HepG2 (cell line): ENCODE measurements at regions not wholly inside any gene's neighbourhood (a gene's known extent, or its start where the extent isn't known, plus 50 kb on each side); places are given as distances from the start of the nearest gene placed in this dataset.

ENCODE experiments used
- ATAC-seq: fragments of 200-7000 bp; cut with Tn5 transposase; 3 replicates; pipeline ENCODE4 v1.9.1; 2020; ENCODE audit warnings: mild to moderate bottlenecking, moderate library complexity
- BruUV-seq: library from RNA; stranded (reverse); fragments of 400-500 nt; replicated peaks from 2 replicates; lab custom pipeline; 2021; lab: Mats Ljungman, UMichigan
- CTCF ChIA-PET: fragments of 300-600 bp; formaldehyde crosslinking; extraction: SDS; loops from one replicate; lab custom pipeline; 2021; ENCODE audit warnings: low total read pairs, inconsistent platforms, low intra/inter-chr PET ratio; lab: Yijun Ruan, JAX
- POLR2A ChIA-PET: fragments of 350-600 bp; sonication (Branson Sonifier 250); formaldehyde crosslinking; loops from one replicate; lab custom pipeline; 2020; ENCODE audit warnings: antibody characterized with exemption, inconsistent platforms; lab: Yijun Ruan, JAX
- DNase-seq: peaks from one replicate; pipeline ENCODE4 v3.0.0-alpha.2; 2015; ENCODE audit warnings: low spot score
- FAIRE-seq: peaks from 3 replicates; lab custom pipeline; 2011; peaks lifted over from hg19 to GRCh38; lab: Jason Lieb, UNC
- H2AFZ ChIP-seq: one replicate; pipeline ENCODE4 v1.6.1; 2011; ENCODE audit warnings: low read length, inconsistent platforms
- H3K27ac ChIP-seq: fragments of 300-600 bp; 3 replicates; pipeline ENCODE4 v1.8.0; 2011; ENCODE audit warnings: mixed run types, mild to moderate bottlenecking, mixed read lengths, low read length, inconsistent platforms; ENCODE audit not compliant: insufficient read depth; ENCODE audit errors: extremely low read length
- H3K27me3 ChIP-seq, 2 experiments: fragments of 200-600 bp in 1 of 2; 2 replicates in 1 of 2; 3 replicates in 1 of 2; pipeline versions ENCODE4 v1.6.0 to v1.8.0; 2011; ENCODE audit warnings: low read length in 2 of 2, mild to moderate bottlenecking in 2 of 2, moderate library complexity in 2 of 2, inconsistent platforms in 1 of 2; ENCODE audit not compliant: insufficient read depth in 2 of 2, control insufficient read depth in 1 of 2
- H3K36me3 ChIP-seq, 2 experiments: fragments of 200-600 bp in 1 of 2; replicated peaks in 1 of 2; 2 replicates in 1 of 2; 3 replicates in 1 of 2; pipeline versions ENCODE4 v1.5.1 to v1.8.0; 2011; ENCODE audit warnings: low read length in 2 of 2, inconsistent platforms in 1 of 2; ENCODE audit not compliant: insufficient read depth in 2 of 2, control insufficient read depth in 1 of 2
- H3K4me1 ChIP-seq: 2 replicates; pipeline ENCODE4 v1.5.1; 2012; ENCODE audit warnings: low read length, inconsistent platforms; ENCODE audit not compliant: insufficient read depth
- H3K4me2 ChIP-seq: 2 replicates; pipeline ENCODE4 v1.6.0; 2011; ENCODE audit warnings: low read depth, low read length, inconsistent platforms
- H3K4me3 ChIP-seq, 3 experiments: fragments of 200-600 bp in 1 of 3; sonication (generic), shearing (Covaris generic) in 1 of 3; replicated peaks in 1 of 3; 2 replicates each; pipeline ENCODE4 v1.5.1; 2011 to 2016; ENCODE audit warnings: low read length in 3 of 3, inconsistent platforms in 2 of 3, low read depth in 2 of 3, mild to moderate bottlenecking in 2 of 3, control low read depth in 1 of 3, mixed read lengths in 1 of 3; ENCODE audit not compliant: insufficient read depth in 1 of 3
- H3K79me2 ChIP-seq: one replicate; pipeline ENCODE4 v1.6.1; 2011; ENCODE audit warnings: low read length, inconsistent platforms; ENCODE audit not compliant: insufficient read depth
- H3K9ac ChIP-seq: 2 replicates; pipeline ENCODE4 v1.6.0; 2011; ENCODE audit warnings: mild to moderate bottlenecking, low read depth, low read length, inconsistent platforms; ENCODE audit not compliant: insufficient read depth
- H3K9me3 ChIP-seq: 2 replicates; pipeline ENCODE4 v1.5.1; 2012; ENCODE audit warnings: mild to moderate bottlenecking, low read length
- H4K20me1 ChIP-seq: 2 replicates; pipeline ENCODE4 v1.6.0; 2011; ENCODE audit warnings: inconsistent platforms, mild to moderate bottlenecking, low read length, moderate library complexity; ENCODE audit not compliant: insufficient read depth
- CREB3 ChIP-seq: sonication (generic); formaldehyde crosslinking; IDR thresholded peaks from 2 replicates; pipeline ENCODE4 v1.5.0; 2020; ENCODE audit warnings: missing genetic modification reagents
- GATAD1 ChIP-seq: IDR thresholded peaks from 2 replicates; pipeline ENCODE4 v1.6.1; 2016; ENCODE audit warnings: missing genetic modification reagents, missing compliant biosample characterization
- HNF4A ChIP-seq: sonication (generic); formaldehyde crosslinking; IDR thresholded peaks from 2 replicates; pipeline ENCODE4 v1.4.0; 2020; ENCODE audit warnings: missing genetic modification reagents
- MEIS2 ChIP-seq: sonication (generic); formaldehyde crosslinking; IDR thresholded peaks from 2 replicates; pipeline ENCODE4 v1.9.0; 2021; ENCODE audit warnings: mild to moderate bottlenecking, missing genetic modification reagents
- NFE2L2 ChIP-seq: fragments of 150-350 bp; IDR thresholded peaks from 2 replicates; pipeline ENCODE4 v1.6.1; 2014; ENCODE audit warnings: low read length
- NR2F6 ChIP-seq, 2 experiments: IDR thresholded peaks; 2 replicates each; pipeline ENCODE4 v1.6.1; 2016; ENCODE audit warnings: antibody characterized with exemption in 1 of 2, mild to moderate bottlenecking in 1 of 2
- PLRG1 ChIP-seq: fragments of 450-650 bp; conservative IDR thresholded peaks from 2 replicates; pipeline ENCODE4 v1.6.1; 2016
- SIX4 ChIP-seq: sonication (generic); formaldehyde crosslinking; IDR thresholded peaks from 2 replicates; pipeline ENCODE4 v1.4.0; 2020; ENCODE audit warnings: missing genetic modification reagents
- SOX5 ChIP-seq: IDR thresholded peaks from 2 replicates; pipeline ENCODE4 v1.6.1; 2016; ENCODE audit warnings: borderline replicate concordance
- TARDBP ChIP-seq: sonication (generic); formaldehyde crosslinking; IDR thresholded peaks from 2 replicates; pipeline ENCODE4 v1.8.0; 2022; ENCODE audit warnings: mild to moderate bottlenecking, missing genetic modification reagents
- ZNF460 ChIP-seq: sonication (generic); formaldehyde crosslinking; IDR thresholded peaks from 2 replicates; pipeline ENCODE4 v1.5.1; 2020; ENCODE audit warnings: missing genetic modification reagents, mild to moderate bottlenecking, borderline replicate concordance
- ZNF720 ChIP-seq: sonication (generic); formaldehyde crosslinking; IDR thresholded peaks from 2 replicates; pipeline ENCODE4 v1.4.0; 2020; ENCODE audit warnings: missing genetic modification reagents
- ZNF770 ChIP-seq: sonication (generic); formaldehyde crosslinking; IDR thresholded peaks from 2 replicates; pipeline ENCODE4 v1.5.0; 2020; ENCODE audit warnings: mild to moderate bottlenecking, missing genetic modification reagents
- WGBS: methylation state at CpG from one replicate; pipeline ENCODE4 v1.1.6; 2017; ENCODE audit warnings: low lambda C conversion rate; 5-methylcytosine and 5-hydroxymethylcytosine counted together
- in situ Hi-C: cut with HindIII; loops from 2 replicates; pipeline ENCODE4 v1.10.0; 2017; ENCODE audit warnings: low pct_unique_long_range_greater_than_20kb; ENCODE audit not compliant: extremely low pct_ligation_motif_present
- intact Hi-C: fragments of 100-400 bp; cut with micrococcal nuclease; formaldehyde crosslinking; loops from one replicate; pipeline ENCODE4 v1.10.0; 2022; ENCODE audit not compliant: unreplicated experiment
- TF ChIP-seq, protein P1 (sequence below), 2 experiments: sonication (generic) in 1 of 2; formaldehyde crosslinking in 1 of 2; IDR thresholded peaks; 2 replicates each; pipeline versions ENCODE4 v1.4.0 to v1.6.1; 2016 to 2020; ENCODE audit warnings: borderline replicate concordance in 1 of 2, low read depth in 1 of 2, mild to moderate bottlenecking in 1 of 2, missing genetic modification reagents in 1 of 2

DNA sequence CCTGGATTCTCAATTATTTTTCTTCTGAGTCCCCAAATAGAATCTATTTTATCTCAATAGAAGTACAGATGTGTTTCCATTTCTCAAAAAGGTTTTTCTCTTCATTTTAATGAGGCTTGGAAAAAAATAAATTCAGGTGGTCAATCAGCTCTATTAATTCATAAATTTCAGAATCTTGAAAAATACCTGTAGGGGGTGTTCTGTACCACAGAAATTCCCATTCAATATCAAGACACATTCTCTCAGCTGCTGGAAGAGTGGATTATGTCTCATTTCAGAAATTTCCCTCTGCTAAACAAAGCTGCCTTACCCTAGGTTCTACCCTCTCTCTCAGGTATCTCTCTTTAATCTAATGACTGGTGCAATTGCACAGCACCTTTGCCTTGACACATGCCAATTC, 1121.2 kb downstream of the SI start:
- Histone ChIP-seq H3K27me3 (no peaks in the 10 kb centered on the region), H3K79me2 (no peaks in the 10 kb centered on the region), H3K4me3 (no peak overlapping the region), H3K4me1 (no peaks in the 10 kb centered on the region), H3K4me2 (no peak overlapping the region), H3K9me3 (no peaks in the 10 kb centered on the region), H3K36me3 (no peaks in the 10 kb centered on the region), H4K20me1 (no peaks in the 10 kb centered on the region), H3K27ac (no peak overlapping the region)
- DNase-seq: no peak
- CTCF ChIA-PET: no interaction called here
- TF ChIP-seq TARDBP (CRISPR knock-in tag) (no peak), ZNF770 (CRISPR knock-in tag) (no peak), GATAD1 (no peak), PLRG1 (no peak), NFE2L2 (no peak), SIX4 (CRISPR knock-in tag) (no peak)
- TF ChIP-seq, all 625 proteins: peak for 0
- BruUV-seq: no TSS peak
- POLR2A ChIA-PET: no interaction called here
- Histone ChIP-seq H3K9ac (no peak overlapping the region), H2AFZ (no peak overlapping the region)
- no peak for ATAC-seq
- no peak for FAIRE-seq
- in situ Hi-C loops (no loop called here), intact Hi-C loops (no loop called here)

GRCh38 chr3:163953526-163953925, 1124.8 kb downstream of the SI start:
- Histone ChIP-seq H3K4me2 (no peak overlapping the region), H2AFZ (no peak overlapping the region), H3K9ac (no peak overlapping the region), H4K20me1 (no peaks in the 10 kb centered on the region), H3K9me3 (no peaks in the 10 kb centered on the region), H3K79me2 (no peaks in the 10 kb centered on the region), H3K27ac (no peak overlapping the region), H3K27me3 (no peaks in the 10 kb centered on the region), H3K4me3 (no peak overlapping the region), H3K4me1 (no peaks in the 10 kb centered on the region), H3K36me3 (no peaks in the 10 kb centered on the region)
- in situ Hi-C loops (no loop called here), intact Hi-C loops (no loop called here)
- FAIRE-seq (no peak), DNase-seq (no peak), ATAC-seq (no peak)
- WGBS: no CpG with 5 or more reads among the region's 9 CpGs
- CTCF ChIA-PET: no interaction called here
- no TSS peak for BruUV-seq
- POLR2A ChIA-PET: no interaction called here
- TF ChIP-seq ZNF460 (CRISPR knock-in tag): no peak
- TF ChIP-seq, protein P1, sequence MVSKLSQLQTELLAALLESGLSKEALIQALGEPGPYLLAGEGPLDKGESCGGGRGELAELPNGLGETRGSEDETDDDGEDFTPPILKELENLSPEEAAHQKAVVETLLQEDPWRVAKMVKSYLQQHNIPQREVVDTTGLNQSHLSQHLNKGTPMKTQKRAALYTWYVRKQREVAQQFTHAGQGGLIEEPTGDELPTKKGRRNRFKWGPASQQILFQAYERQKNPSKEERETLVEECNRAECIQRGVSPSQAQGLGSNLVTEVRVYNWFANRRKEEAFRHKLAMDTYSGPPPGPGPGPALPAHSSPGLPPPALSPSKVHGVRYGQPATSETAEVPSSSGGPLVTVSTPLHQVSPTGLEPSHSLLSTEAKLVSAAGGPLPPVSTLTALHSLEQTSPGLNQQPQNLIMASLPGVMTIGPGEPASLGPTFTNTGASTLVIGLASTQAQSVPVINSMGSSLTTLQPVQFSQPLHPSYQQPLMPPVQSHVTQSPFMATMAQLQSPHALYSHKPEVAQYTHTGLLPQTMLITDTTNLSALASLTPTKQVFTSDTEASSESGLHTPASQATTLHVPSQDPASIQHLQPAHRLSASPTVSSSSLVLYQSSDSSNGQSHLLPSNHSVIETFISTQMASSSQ (IDR thresholded peaks at IDR 0.05; ENCODE audit: low read depth): no peak
- TF ChIP-seq, protein P1 (CRISPR knock-in tag; IDR thresholded peaks at IDR 0.05; ENCODE audit: borderline replicate concordance): no peak
- TF ChIP-seq HNF4A (CRISPR knock-in tag): no peak
- TF ChIP-seq NR2F6 (IDR thresholded peaks at IDR 0.05): no peak
- no peak for TF ChIP-seq NR2F6 (CRISPR knock-in tag; IDR thresholded peaks at IDR 0.05)
- no peak for TF ChIP-seq ZNF720 (CRISPR knock-in tag)
- TF ChIP-seq CREB3: no peak
- no peak for TF ChIP-seq SOX5 (CRISPR knock-in tag)
- no peak for TF ChIP-seq MEIS2
